ENCODE measurements at regions not wholly inside any gene's neighbourhood (a gene's known extent, or its start where the extent isn't known, plus 50 kb on each side); places are given as distances from the start of the nearest gene placed in this dataset.

GRCh38 chr3:157581371-157581770 is 78.2 kb upstream of the VEPH1 start:
- TF ChIP-seq POLR2AphosphoS5 (IDR thresholded peaks at IDR 0.05) (no peak), CTCF (IDR thresholded peaks at IDR 0.05 in 8 of 11, conservative IDR thresholded peaks at IDR 0.05 in 3 of 11) (no peak), POLR2A (IDR thresholded peaks at IDR 0.05) (no peak)
- intact Hi-C loops (cut with DNase I; ENCODE audit: low total_unique reads) = no loop called here
- 67 to 77% (median 77%) methylated on average over 5 of the region's 5 CpGs for WGBS, 5 donors
- Histone ChIP-seq H3K27ac (no peak overlapping the region), H3K4me1 (no peaks in the 10 kb centered on the region), H3K27me3 (replicated peaks in 1 of 7) (peaks cover 0 to 9% (median 0%) of the 10 kb centered on the region in 7 donors), H3K9me3 (no peaks in the 10 kb centered on the region), H3K36me3 (no peaks in the 10 kb centered on the region), H3K4me3 (no peak overlapping the region)
- DNase-seq = no peak

- no peaks in the 10 kb centered on the region for H3K36me3 ChIP-seq
- intact Hi-C loops (cut with DNase I; ENCODE audit: low total_unique reads) = no loop called here
- 65 to 83% (median 82%) methylated on average over 3 of the region's 3 CpGs for WGBS, 5 donors
- DNase-seq = no peak
- H3K27me3 ChIP-seq (replicated peaks in 1 of 7) = peaks cover 0 to 9% (median 0%) of the 10 kb centered on the region in 7 donors
- H3K9me3 ChIP-seq = no peaks in the 10 kb centered on the region
- TF ChIP-seq CTCF (IDR thresholded peaks at IDR 0.05 in 8 of 11, conservative IDR thresholded peaks at IDR 0.05 in 3 of 11) (no peak), POLR2A (IDR thresholded peaks at IDR 0.05) (no peak), POLR2AphosphoS5 (IDR thresholded peaks at IDR 0.05) (no peak)
- H3K4me1 ChIP-seq = no peaks in the 10 kb centered on the region
- no peak overlapping the region for H3K27ac ChIP-seq
- H3K4me3 ChIP-seq = no peak overlapping the region
Observed at GRCh38 chr3:157578181-157578580, 75.0 kb upstream of the VEPH1 start.

DNA sequence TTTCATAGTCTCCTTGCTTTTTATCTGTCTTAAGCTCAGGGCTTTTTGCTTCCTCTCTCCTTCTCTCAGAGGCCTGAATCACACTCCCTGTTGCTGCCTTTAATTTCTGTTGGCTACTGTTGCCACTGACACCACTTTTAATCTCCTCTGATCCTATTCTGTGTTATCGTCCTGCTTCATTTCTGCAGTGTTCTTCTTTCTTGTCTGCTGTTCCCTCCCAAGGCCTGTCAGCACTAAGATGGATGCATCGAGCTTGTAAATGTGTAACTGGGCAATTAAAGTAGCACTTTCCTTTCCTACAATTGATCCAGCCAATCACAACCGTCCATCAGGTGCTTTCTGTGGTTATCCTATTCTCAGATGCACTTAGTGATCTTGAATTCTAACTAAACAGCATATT is 71.3 kb upstream of the VEPH1 start:
- 61 to 72% (median 67%) methylated on average over 3 of the region's 3 CpGs for WGBS, 5 donors
- Histone ChIP-seq H3K36me3 (no peaks in the 10 kb centered on the region), H3K9me3 (no peaks in the 10 kb centered on the region), H3K4me3 (no peak overlapping the region), H3K4me1 (peaks cover 0 to 2% (median 0%) of the 10 kb centered on the region in 6 donors), H3K27ac (no peak overlapping the region), H3K27me3 (replicated peaks in 1 of 7) (peaks cover 0 to 22% (median 0%) of the 10 kb centered on the region in 7 donors)
- intact Hi-C loops (cut with DNase I; ENCODE audit: low total_unique reads) = no loop called here
- TF ChIP-seq POLR2AphosphoS5 (IDR thresholded peaks at IDR 0.05) (no peak), CTCF (IDR thresholded peaks at IDR 0.05 in 8 of 11, conservative IDR thresholded peaks at IDR 0.05 in 3 of 11) (no peak), POLR2A (IDR thresholded peaks at IDR 0.05) (no peak)
- DNase-seq = no peak

DNA sequence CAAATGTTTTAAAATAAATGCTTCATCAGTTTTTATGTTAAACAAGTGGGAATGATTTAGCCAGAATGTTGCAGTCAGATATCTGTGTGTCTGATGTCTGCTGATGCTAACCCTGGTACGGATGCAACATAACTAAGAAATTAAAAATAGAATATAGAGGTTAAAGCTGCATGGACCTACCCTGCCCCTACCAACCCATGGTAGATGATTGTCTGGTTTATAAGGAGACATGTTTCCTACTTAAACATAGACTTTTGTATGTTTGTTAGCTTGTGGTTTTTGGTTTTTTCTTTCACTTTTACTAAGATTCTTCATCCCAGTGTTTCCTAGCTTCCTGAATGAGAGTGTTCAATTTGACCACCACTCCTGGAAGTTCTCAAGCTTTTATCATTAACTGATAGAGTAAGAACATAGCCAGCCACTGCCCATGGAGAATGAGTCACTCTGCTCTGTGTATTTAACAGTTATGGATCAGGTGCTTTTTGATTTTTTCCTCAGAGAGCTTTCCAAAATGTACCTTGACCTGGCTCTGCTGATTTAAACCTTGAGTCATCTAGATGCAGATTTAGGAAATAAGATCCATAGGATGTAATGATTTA is 70.7 kb upstream of the VEPH1 start:
- H3K4me1 ChIP-seq = peaks cover 0 to 2% (median 0%) of the 10 kb centered on the region in 6 donors
- intact Hi-C loops (cut with DNase I; ENCODE audit: low total_unique reads) = no loop called here
- H3K9me3 ChIP-seq = no peaks in the 10 kb centered on the region
- TF ChIP-seq POLR2AphosphoS5 (IDR thresholded peaks at IDR 0.05) (no peak), CTCF (IDR thresholded peaks at IDR 0.05 in 8 of 11, conservative IDR thresholded peaks at IDR 0.05 in 3 of 11) (no peak), POLR2A (IDR thresholded peaks at IDR 0.05) (no peak)
- no peak for DNase-seq
- WGBS, 5 donors = 40 to 55% (median 50%) methylated on average over 1 of the region's 1 CpG
- no peak overlapping the region for H3K27ac ChIP-seq
- peaks cover 0 to 26% (median 0%) of the 10 kb centered on the region in 7 donors for H3K27me3 ChIP-seq (replicated peaks in 1 of 7)
- no peaks in the 10 kb centered on the region for H3K36me3 ChIP-seq
- no peak overlapping the region for H3K4me3 ChIP-seq
